Fibroblast of lung (primary cell): ENCODE measurements at regions not wholly inside any gene's neighbourhood (a gene's known extent, or its start where the extent isn't known, plus 50 kb on each side); places are given as distances from the start of the nearest gene placed in this dataset.

Source experiments
- DNase-seq, 2 donors: peaks; one replicate each; pipeline versions ENCODE4 v3.0.0 to v3.0.0-alpha.2; 2010; ENCODE audit warnings: low read depth in 2 of 2
- H2AFZ ChIP-seq: 2 replicates; pipeline ENCODE4 v1.5.1; 2012; ENCODE audit warnings: low read length, control low read depth, inconsistent platforms
- H3K27ac ChIP-seq: 2 replicates; pipeline ENCODE4 v1.5.1; 2011; ENCODE audit warnings: low read length, control low read depth; ENCODE audit not compliant: insufficient read depth
- H3K27me3 ChIP-seq: 2 replicates; pipeline ENCODE4 v1.5.1; 2011; ENCODE audit warnings: mild to moderate bottlenecking, low read length; ENCODE audit not compliant: control insufficient read depth, insufficient read depth
- H3K36me3 ChIP-seq: 2 replicates; pipeline ENCODE4 v1.5.1; 2011; ENCODE audit warnings: low read length; ENCODE audit not compliant: control insufficient read depth, insufficient read depth
- H3K4me1 ChIP-seq: 2 replicates; pipeline ENCODE4 v1.5.1; 2011; ENCODE audit warnings: low read length; ENCODE audit not compliant: control insufficient read depth, insufficient read depth; ENCODE audit errors: extremely low read depth
- H3K4me2 ChIP-seq: 2 replicates; pipeline ENCODE4 v1.5.1; 2011; ENCODE audit warnings: low read length, control low read depth; ENCODE audit not compliant: insufficient read depth; ENCODE audit errors: extremely low read depth
- H3K4me3 ChIP-seq, 4 experiments: fragments of 200-600 bp in 1 of 4; sonication (generic) in 1 of 4; replicated peaks in 1 of 4; 2 replicates each; pipeline ENCODE4 v1.5.1; 2011 to 2016; ENCODE audit warnings: low read length in 4 of 4, low read depth in 3 of 4, mild to moderate bottlenecking in 3 of 4, control low read depth in 2 of 4, inconsistent platforms in 1 of 4, mixed read lengths in 1 of 4; ENCODE audit not compliant: insufficient read depth in 1 of 4; ENCODE audit errors: control extremely low read depth in 1 of 4
- H3K79me2 ChIP-seq: 2 replicates; pipeline ENCODE4 v1.5.1; 2012; ENCODE audit warnings: mild to moderate bottlenecking, low read length, inconsistent platforms; ENCODE audit not compliant: control insufficient read depth, insufficient read depth
- H3K9ac ChIP-seq: 2 replicates; pipeline ENCODE4 v1.5.1; 2011; ENCODE audit warnings: mild to moderate bottlenecking, low read length, control low read depth; ENCODE audit not compliant: insufficient read depth
- H3K9me3 ChIP-seq: 2 replicates; pipeline ENCODE4 v1.5.1; 2012; ENCODE audit warnings: low read depth, low read length; ENCODE audit not compliant: control insufficient read depth, insufficient read depth
- H4K20me1 ChIP-seq: 2 replicates; pipeline ENCODE4 v1.5.1; 2011; ENCODE audit warnings: low read length; ENCODE audit not compliant: control insufficient read depth, insufficient read depth; ENCODE audit errors: extremely low read depth
- EZH2 ChIP-seq: IDR thresholded peaks from 2 replicates; pipeline ENCODE4 v1.5.1; 2012; ENCODE audit warnings: low read length, control low read depth, mild to moderate bottlenecking; ENCODE audit errors: missing control alignments
- TF ChIP-seq, protein P1 (sequence below), 2 donors: IDR thresholded peaks in 1 of 2; conservative IDR thresholded peaks in 1 of 2; 1 replicate in 1 of 2; 2 replicates in 1 of 2; pipeline ENCODE4 v1.5.1; 2011 to 2012; ENCODE audit warnings: low read length in 2 of 2, control low read depth in 1 of 2, inconsistent platforms in 1 of 2, low read depth in 1 of 2, mild to moderate bottlenecking in 1 of 2

DNA sequence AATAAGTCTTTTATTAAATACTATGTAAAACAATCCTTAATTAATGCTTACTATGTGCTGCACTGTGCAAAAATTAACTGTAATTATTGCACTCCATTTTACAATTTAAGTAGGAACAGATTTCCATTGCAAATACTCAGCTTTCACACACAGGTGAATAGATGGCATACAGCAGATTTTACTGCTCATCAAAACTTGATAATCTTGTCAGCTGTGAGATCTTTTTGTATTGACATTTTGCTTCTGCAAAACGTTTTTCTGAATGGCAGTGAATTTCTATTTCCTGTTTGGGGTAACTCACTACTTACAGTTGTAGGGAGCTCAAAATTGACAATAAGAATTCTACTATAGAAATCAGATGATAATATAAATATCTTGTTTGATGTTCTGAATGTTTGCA lies 220.0 kb upstream of the MAGI2 start:
- DNase-seq = no peak
- Histone ChIP-seq H3K4me3 (no peak overlapping the region), H3K27ac (no peak overlapping the region), H3K9ac (no peak overlapping the region), H3K79me2 (no peaks in the 10 kb centered on the region), H3K9me3 (no peaks in the 10 kb centered on the region), H3K4me1 (no peaks in the 10 kb centered on the region), H4K20me1 (no peaks in the 10 kb centered on the region), H2AFZ (no peak overlapping the region), H3K27me3 (no peaks in the 10 kb centered on the region), H3K4me2 (no peak overlapping the region), H3K36me3 (no peaks in the 10 kb centered on the region)
- TF ChIP-seq EZH2 = no peak
- TF ChIP-seq, protein P1, sequence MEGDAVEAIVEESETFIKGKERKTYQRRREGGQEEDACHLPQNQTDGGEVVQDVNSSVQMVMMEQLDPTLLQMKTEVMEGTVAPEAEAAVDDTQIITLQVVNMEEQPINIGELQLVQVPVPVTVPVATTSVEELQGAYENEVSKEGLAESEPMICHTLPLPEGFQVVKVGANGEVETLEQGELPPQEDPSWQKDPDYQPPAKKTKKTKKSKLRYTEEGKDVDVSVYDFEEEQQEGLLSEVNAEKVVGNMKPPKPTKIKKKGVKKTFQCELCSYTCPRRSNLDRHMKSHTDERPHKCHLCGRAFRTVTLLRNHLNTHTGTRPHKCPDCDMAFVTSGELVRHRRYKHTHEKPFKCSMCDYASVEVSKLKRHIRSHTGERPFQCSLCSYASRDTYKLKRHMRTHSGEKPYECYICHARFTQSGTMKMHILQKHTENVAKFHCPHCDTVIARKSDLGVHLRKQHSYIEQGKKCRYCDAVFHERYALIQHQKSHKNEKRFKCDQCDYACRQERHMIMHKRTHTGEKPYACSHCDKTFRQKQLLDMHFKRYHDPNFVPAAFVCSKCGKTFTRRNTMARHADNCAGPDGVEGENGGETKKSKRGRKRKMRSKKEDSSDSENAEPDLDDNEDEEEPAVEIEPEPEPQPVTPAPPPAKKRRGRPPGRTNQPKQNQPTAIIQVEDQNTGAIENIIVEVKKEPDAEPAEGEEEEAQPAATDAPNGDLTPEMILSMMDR (conservative IDR thresholded peaks at IDR 0.05 in 1 of 2, IDR thresholded peaks at IDR 0.05 in 1 of 2; ENCODE audit: low read depth in 1 of 2, low read length in 2 of 2) = no peak

GRCh38 chr7:79668292-79668691 lies 214.8 kb upstream of the MAGI2 start:
- no peaks in the 10 kb centered on the region for H3K9me3 ChIP-seq
- H3K79me2 ChIP-seq = no peaks in the 10 kb centered on the region
- no peaks in the 10 kb centered on the region for H4K20me1 ChIP-seq
- no peaks in the 10 kb centered on the region for H3K27me3 ChIP-seq
- no peak overlapping the region for H3K27ac ChIP-seq
- no peaks in the 10 kb centered on the region for H3K4me1 ChIP-seq
- DNase-seq = peak in 1 of 2 donors; percentile 3
- TF ChIP-seq, protein P1 (conservative IDR thresholded peaks at IDR 0.05 in 1 of 2, IDR thresholded peaks at IDR 0.05 in 1 of 2; ENCODE audit: low read depth in 1 of 2, low read length in 2 of 2) = no peak
- TF ChIP-seq EZH2 = no peak
- H3K4me3 ChIP-seq = no peak overlapping the region
- H2AFZ ChIP-seq = no peak overlapping the region
- H3K9ac ChIP-seq = no peak overlapping the region
- H3K36me3 ChIP-seq = no peaks in the 10 kb centered on the region
- H3K4me2 ChIP-seq = no peak overlapping the region

DNA sequence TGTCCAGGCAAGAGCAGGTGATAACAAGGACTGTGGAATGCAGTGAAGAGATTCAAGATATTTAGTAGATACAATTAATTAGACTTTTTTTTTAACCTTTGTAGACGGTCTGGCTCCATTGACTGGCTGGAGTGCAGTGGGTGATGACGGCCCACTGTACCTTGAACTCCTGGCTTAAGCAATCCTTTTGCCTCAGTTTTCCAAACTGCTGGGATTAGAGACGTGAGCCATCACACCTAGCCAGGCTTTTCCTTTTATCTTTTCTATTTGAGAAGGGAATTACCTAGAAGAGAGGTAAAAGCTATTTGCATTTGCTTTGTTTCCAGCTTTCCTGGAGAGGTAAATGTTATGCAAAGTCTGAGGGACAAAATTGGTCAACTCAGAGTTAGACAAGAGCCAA lies 213.0 kb upstream of the MAGI2 start:
- TF ChIP-seq, protein P1 (conservative IDR thresholded peaks at IDR 0.05 in 1 of 2, IDR thresholded peaks at IDR 0.05 in 1 of 2; ENCODE audit: low read depth in 1 of 2, low read length in 2 of 2) = no peak
- TF ChIP-seq EZH2 = no peak
- H3K79me2 ChIP-seq = no peaks in the 10 kb centered on the region
- H2AFZ ChIP-seq = no peak overlapping the region
- no peak overlapping the region for H3K4me3 ChIP-seq
- no peak overlapping the region for H3K27ac ChIP-seq
- no peaks in the 10 kb centered on the region for H3K36me3 ChIP-seq
- no peaks in the 10 kb centered on the region for H3K9me3 ChIP-seq
- H3K27me3 ChIP-seq = no peaks in the 10 kb centered on the region
- H3K4me1 ChIP-seq = no peaks in the 10 kb centered on the region
- DNase-seq = no peak
- H3K9ac ChIP-seq = no peak overlapping the region
- H3K4me2 ChIP-seq = no peak overlapping the region
- no peaks in the 10 kb centered on the region for H4K20me1 ChIP-seq
